ENCODE measurements at regions not wholly inside any gene's neighbourhood (a gene's known extent, or its start where the extent isn't known, plus 50 kb on each side); places are given as distances from the start of the nearest gene placed in this dataset.
A peak's percentile ranks its signal among the peaks of the same experiment; 100 is the strongest.

DNA sequence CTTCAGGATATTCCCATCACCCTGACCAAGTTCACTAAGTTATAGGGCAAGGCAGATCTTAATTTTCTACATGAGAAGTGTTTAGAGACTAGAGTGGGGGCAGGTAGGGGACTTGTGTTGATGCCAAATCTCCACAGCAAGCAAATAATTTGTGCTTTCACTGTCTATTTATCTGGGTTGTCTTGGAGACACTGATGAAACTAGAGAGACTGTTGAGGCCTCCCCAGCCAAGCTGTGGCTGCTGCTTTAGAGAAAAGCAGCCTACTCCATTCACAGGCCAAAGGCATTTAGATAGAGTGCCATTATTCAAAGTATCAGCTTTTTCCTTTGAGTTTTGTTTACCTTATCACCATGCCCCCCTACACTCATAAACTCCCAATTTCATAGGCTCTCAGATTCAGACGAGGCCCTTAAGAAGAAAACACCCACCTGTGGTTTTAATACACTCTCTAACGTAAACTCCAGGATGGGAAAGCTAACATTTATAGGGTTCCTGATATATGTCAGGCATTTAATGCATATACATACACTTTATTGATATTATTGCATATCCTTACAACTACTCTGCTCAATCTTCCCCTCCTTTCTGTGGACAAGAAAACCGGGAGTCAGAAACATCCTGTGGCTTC lies 130.4 kb upstream of the FOXB1 start:
- TF ChIP-seq GATA2 (IDR thresholded peaks at IDR 0.05; ENCODE audit: low read depth, low read length), result no peak

DNA sequence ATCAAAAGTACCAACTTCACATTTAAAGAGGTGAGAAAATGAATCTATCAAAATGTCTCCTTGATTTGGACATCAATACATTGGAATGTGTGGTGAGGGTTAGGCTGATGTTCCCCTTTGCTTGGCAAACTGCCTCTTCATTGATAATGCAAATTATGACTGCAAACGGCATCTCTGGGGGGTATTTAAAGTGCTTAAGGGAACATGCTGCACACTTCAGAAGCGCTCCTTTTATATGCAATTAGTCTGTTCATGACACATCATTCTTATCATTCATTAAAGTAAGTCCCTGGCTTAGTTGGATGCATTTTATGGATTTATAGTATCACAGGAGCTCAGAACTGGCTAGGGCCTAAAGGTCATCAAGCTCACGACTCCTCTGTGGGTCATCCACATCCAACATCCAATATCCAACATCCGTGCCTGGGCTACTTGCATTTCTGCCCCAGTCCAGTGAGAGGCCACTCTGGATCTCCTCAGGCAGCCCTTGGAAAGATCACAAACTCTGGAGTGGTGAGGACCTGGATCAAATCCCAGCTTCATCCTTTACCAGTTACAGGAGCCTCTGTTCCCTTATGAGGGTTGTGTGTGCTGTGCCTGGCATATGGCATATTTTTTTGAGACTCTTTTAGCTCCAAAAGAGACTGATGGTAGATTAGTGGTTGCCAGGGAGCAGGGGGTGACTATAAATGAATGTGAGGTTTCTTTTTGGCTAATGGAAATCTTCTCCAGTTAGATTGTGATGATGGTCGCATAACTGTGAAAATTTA lies 136.8 kb upstream of the FOXB1 start:
- TF ChIP-seq GATA2 (IDR thresholded peaks at IDR 0.05; ENCODE audit: low read depth, low read length) (peak; percentile 46; the same call in 1 of the 2 replicates), GATA3 (IDR thresholded peaks at IDR 0.05; ENCODE audit: low read depth, low read length) (0 out of 2 replicates have a peak, but pooled peaks have one; percentile 15)

DNA sequence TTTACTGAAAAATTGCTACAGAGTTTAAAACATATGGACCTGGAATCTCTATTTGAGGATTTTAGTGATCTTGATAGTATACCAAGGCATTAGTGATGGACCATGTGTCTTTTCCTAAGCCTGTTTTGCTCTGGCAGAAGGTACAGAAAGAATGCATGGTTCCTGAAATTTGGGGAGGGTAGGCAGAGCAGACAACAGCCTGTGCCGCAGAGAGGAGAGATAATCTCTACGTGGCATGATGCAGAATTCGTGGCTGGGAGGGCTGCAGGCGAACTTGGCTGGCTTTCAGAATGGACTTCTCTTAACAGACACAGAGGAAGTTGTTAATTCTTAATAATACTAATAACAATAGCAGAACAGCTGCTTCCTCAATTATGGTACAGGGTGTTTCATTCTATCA lies 137.5 kb upstream of the FOXB1 start:
- peak; percentile 78 for TF ChIP-seq GATA2 (IDR thresholded peaks at IDR 0.05; ENCODE audit: low read depth, low read length)
- peak; percentile 46; the same call in 1 of the 2 replicates for TF ChIP-seq GATA3 (IDR thresholded peaks at IDR 0.05; ENCODE audit: low read depth, low read length)

DNA sequence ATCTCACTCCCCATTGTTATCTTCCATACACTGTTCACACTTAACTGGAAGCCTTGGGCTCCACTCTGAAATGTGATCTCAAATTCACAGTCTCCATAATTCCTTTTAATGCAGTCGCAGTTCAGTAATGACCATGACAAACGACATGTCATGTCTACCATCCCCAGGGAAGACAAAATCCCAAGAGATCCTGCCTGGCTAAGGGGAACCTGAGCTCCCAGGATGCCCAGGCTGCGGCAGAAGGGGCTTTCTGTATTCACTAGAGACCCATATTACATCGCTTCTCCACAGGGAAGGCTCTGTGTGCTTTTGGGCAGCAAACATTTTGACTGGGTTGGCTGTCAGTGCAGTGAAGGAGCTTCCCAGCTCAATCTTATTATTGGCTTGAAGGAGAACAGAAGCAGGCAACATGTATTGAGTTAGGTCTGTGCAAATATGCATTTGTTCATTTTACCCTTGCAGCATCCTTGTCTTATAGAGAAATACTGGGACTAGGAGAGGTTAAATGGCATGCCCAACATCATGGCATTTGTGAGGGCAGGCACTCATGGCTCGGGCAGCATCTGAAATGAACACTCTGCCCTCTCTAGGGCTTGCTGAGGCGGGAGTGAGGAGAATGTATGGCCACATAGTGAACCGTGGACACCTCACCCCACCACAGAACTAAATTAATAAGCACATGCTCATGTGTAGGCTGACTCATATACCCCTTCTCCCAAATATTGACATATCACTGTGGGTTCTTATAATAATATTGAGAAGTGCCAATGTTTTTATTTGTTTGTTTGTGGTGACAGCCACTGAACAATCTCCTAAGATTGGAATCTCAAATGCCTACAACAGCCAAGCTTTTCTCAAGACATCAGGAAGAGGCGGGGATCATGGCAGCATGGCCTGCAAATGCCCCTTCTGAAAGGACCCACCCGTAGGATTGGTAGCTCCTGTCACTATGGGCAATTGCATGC lies 141.6 kb upstream of the FOXB1 start:
- no peak for TF ChIP-seq GATA3 (IDR thresholded peaks at IDR 0.05; ENCODE audit: low read depth, low read length)

DNA sequence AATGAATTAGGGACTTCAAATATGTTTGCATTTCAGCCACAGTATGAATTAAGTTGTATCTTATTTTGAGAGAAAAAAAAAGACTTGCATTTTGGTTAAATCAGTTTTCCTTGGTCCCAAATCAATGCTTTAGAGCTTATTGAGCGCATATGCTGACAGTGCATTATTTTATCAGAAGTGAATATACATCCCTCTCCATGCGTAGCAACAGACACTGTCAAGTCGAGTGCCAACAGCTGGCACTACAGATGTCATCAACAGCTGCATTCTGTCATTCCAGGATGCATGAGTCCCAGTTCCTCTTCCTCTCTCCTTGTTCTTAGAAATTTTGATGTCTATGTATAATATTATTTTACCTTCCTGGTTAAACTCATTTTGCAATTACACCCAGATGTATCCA lies 156.1 kb upstream of the FOXB1 start:
- TF ChIP-seq GATA2 (IDR thresholded peaks at IDR 0.05; ENCODE audit: low read depth, low read length) (no peak), GATA3 (IDR thresholded peaks at IDR 0.05; ENCODE audit: low read depth, low read length) (no peak)

DNA sequence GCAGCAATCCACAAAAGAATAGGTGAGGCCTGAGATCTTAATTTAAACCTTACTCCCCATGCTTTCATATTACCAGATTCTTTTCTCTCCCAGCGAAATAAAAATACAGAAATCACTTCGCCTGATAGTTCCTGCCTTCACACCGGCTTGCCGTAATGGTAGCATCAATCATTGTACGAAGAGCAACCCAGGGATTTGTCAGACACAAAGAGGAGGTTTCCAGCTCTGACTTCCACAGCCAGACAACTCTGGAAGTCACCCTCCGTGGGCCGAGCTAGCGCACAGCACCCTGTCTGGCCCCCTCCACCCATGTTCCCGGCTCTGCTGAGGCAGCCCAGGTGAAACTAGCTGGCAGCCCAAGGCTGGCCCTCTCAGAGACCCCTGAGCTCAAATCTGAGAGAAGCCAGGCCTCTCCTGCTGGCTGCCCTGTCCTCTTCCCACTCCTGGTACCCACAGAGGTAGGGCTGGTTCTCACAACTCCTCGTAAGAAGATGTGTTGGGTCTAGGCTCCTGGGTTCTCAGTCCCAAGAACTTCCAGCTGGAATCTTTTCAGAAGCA lies 156.9 kb upstream of the BNIP2 start:
- TF ChIP-seq GATA2 (IDR thresholded peaks at IDR 0.05; ENCODE audit: low read depth, low read length) (no peak), GATA3 (IDR thresholded peaks at IDR 0.05; ENCODE audit: low read depth, low read length) (no peak)

DNA sequence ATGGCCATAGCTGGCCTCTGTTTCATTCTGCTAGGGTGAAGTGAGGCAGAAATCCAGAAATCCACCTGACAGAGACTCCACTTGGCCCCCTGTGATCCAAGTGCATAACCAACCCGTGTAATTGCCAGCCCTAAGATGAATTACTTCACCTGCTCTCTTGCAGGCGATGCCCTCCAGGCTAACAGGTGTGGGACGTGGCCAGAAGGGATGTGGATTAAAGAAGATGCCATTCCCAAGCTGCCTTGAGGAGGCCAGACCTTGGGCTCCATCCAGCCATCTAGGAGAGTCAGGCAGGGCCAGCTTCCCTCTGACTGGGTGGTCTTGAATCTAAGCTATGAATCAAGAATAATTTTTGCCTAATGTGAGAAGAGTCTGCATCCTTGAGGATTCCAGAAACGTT lies 154.5 kb upstream of the BNIP2 start:
- TF ChIP-seq GATA3 (IDR thresholded peaks at IDR 0.05; ENCODE audit: low read depth, low read length), result no peak
- TF ChIP-seq GATA2 (IDR thresholded peaks at IDR 0.05; ENCODE audit: low read depth, low read length), result no peak

DNA sequence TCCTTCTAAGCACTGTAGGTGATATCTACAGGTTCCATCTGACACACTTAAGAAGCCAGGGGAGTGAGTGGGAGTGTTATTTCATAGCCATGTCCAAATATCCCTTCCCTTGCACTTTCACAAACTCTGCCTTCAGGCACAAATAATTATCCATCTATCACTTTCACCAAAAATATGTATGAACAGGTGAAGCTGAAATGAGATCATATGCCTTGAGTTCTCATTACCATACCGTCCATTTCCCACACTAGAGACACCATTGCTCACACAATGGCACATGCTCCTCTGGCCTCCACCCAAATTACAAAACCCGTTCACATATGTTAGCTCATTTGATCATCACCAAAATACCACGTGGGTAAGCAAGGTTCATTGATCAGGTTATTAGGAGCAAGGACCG lies 151.9 kb upstream of the BNIP2 start:
- TF ChIP-seq GATA2 (IDR thresholded peaks at IDR 0.05; ENCODE audit: low read depth, low read length) (no peak), GATA3 (IDR thresholded peaks at IDR 0.05; ENCODE audit: low read depth, low read length) (no peak)

DNA sequence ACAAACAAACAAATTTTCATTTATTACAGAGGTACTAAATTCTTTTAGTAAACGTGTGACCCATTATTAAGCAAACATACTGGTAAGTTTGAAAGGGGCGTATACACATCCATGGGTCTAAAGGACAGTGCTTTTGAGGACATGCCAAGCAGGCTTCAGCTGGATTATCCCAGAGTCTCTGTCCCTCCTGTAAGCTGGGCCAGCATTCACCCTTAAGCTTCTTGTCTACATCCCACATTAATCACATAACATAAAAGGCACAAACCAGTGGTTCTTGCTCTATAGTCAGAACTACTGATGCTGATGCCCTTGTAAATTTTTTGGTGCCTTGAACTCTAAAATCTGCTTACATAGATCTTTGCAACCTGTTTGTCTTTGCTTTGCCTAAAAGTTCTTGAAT lies 150.8 kb upstream of the BNIP2 start:
- no peak for TF ChIP-seq GATA2 (IDR thresholded peaks at IDR 0.05; ENCODE audit: low read depth, low read length)
- no peak for TF ChIP-seq GATA3 (IDR thresholded peaks at IDR 0.05; ENCODE audit: low read depth, low read length)

DNA sequence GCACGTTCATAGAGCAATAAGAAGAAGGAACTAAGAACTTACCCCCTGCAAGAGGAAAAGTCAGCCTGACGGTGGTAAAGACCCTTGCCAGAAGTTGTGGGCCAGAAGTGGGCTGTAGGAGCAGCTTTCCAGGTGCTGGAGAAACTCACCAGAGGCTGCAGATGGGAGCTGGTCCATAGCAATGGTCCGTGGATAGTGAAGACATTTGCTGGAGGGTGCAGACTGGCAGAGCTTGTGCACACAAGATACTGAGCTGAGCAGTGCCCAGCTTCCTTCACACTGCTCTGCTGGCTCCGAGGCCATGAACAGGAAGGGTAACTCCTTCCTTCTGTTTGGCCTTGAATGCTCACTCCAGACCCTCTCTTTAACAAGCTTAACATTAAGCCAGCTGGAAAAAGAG lies 149.8 kb upstream of the BNIP2 start:
- TF ChIP-seq GATA2 (IDR thresholded peaks at IDR 0.05; ENCODE audit: low read depth, low read length) (no peak), GATA3 (IDR thresholded peaks at IDR 0.05; ENCODE audit: low read depth, low read length) (no peak)

DNA sequence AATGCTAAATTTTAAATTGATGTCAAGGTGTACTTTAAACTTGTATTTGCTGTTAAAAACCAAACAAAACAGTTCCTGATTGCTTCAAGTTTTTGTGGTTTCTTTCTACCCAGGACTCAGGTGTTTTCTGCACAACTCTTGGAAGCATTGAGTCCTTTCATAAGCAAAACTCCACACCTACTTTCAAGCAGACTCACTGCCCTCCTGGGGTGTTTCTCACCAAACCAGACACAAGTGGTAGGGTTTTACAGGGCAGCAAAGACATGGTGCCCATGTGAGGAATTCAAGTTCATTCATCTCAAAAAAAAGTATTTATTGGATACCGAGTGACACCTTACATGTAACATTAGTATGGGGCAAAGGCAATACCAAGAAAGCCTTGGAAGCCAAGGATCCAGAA lies 146.7 kb upstream of the BNIP2 start:
- TF ChIP-seq GATA3 (IDR thresholded peaks at IDR 0.05; ENCODE audit: low read depth, low read length), result no peak
- TF ChIP-seq GATA2 (IDR thresholded peaks at IDR 0.05; ENCODE audit: low read depth, low read length), result no peak

DNA sequence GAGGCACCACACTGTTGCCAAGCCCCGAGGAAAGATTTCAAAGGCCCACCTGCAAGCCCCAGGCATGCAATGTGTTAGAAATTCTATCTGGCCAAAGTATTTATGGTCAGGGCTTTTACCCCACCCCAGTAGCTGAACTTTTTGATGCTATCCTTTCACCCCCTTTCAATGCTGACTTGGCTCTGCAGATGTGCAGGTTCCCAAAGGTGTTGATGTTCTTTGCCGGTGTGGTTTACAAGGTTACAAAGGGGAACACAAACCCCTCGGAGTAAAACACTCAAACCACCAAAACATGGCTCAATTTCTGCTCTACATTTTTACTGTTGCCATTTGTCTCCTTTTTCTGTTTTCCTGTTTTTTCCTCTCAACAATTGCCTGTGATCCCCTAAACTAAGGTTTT lies 145.4 kb upstream of the BNIP2 start:
- no peak for TF ChIP-seq GATA2 (IDR thresholded peaks at IDR 0.05; ENCODE audit: low read depth, low read length)
- no peak for TF ChIP-seq GATA3 (IDR thresholded peaks at IDR 0.05; ENCODE audit: low read depth, low read length)

DNA sequence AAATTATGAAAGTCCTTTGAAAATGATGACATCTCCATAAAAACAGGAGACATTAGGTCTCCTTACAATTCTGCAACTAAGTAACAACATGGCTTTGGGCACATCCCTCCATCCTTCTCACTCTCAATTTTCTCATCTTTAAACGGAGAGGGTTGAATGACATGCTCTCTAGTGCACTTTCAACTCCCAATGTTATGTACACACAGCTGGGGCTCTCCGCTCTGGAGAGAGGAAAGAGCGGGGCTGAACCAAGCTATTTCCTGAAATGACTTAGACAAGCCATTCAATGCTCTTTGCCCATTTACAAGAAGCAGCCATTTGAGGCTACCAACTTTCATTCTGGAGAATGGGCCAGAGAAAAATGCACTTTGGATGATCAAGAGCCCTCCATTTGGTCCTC lies 144.2 kb upstream of the BNIP2 start:
- TF ChIP-seq GATA3 (IDR thresholded peaks at IDR 0.05; ENCODE audit: low read depth, low read length), result no peak
- TF ChIP-seq GATA2 (IDR thresholded peaks at IDR 0.05; ENCODE audit: low read depth, low read length), result no peak

DNA sequence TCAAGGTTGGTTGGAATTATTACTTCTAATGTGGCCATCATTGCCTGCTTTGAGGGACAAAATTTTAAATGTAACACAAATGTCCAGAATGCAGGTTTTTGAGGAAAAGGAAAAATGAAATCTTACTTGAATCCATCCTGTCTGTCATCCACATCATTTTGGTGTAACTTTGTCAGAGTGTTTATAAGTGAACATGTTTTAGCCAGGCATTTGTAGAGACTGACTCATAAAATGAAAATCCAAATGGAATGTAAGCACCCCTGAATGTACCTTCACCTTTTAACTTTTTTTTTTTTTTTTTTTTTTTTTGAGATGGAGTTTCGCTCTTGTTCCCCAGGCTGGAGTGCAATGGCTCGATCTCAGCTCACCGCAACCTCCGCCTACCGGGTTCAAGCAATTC lies 141.8 kb upstream of the BNIP2 start:
- TF ChIP-seq GATA2 (IDR thresholded peaks at IDR 0.05; ENCODE audit: low read depth, low read length) (no peak), GATA3 (IDR thresholded peaks at IDR 0.05; ENCODE audit: low read depth, low read length) (no peak)
